Thymus (tissue), 11 donors: ENCODE measurements at regions not wholly inside any gene's neighbourhood (a gene's known extent, or its start where the extent isn't known, plus 50 kb on each side); places are given as distances from the start of the nearest gene placed in this dataset.

Source experiments
- DNase-seq, 9 donors: peaks; one replicate each; pipeline ENCODE4 v3.0.0-alpha.2; 2013; ENCODE audit warnings: low spot score in 9 of 9, low read depth in 6 of 9, missing footprints in 1 of 9
- H3K27ac ChIP-seq, 2 donors: one replicate each; pipeline ENCODE4 v1.5.1; 2013; ENCODE audit warnings: control low read depth in 1 of 2, low read depth in 1 of 2, low read length in 1 of 2, mild to moderate bottlenecking in 1 of 2, moderate library complexity in 1 of 2
- H3K27me3 ChIP-seq, 2 donors: one replicate each; pipeline ENCODE4 v1.5.1; 2013; ENCODE audit warnings: low read length in 1 of 2; ENCODE audit not compliant: control insufficient read depth in 2 of 2, insufficient read depth in 1 of 2
- H3K36me3 ChIP-seq, 2 donors: one replicate each; pipeline ENCODE4 v1.5.1; 2013; ENCODE audit warnings: low read length in 1 of 2, mild to moderate bottlenecking in 1 of 2, moderate library complexity in 1 of 2; ENCODE audit not compliant: control insufficient read depth in 2 of 2, insufficient read depth in 2 of 2
- H3K4me1 ChIP-seq, 2 donors: one replicate each; pipeline ENCODE4 v1.5.1; 2013; ENCODE audit warnings: low read length in 2 of 2; ENCODE audit not compliant: control insufficient read depth in 2 of 2, insufficient read depth in 2 of 2
- H3K4me3 ChIP-seq, 2 donors: one replicate each; pipeline ENCODE4 v1.5.1; 2013; ENCODE audit warnings: low read length in 2 of 2, control low read depth in 1 of 2, mild to moderate bottlenecking in 1 of 2
- H3K9me3 ChIP-seq, 2 donors: one replicate each; pipeline ENCODE4 v1.5.1; 2013; ENCODE audit warnings: low read length in 1 of 2, mild to moderate bottlenecking in 1 of 2; ENCODE audit not compliant: control insufficient read depth in 2 of 2, insufficient read depth in 1 of 2
- WGBS: extraction: QIAGEN DNeasy Blood & Tissue Kit; methylation state at CpG from one replicate; pipeline ENCODE4 v1.1.7; 2013; 5-methylcytosine and 5-hydroxymethylcytosine counted together
- donor health status: healthy.

GRCh38 chr4:124330045-124330444 lies 382.5 kb downstream of the ANKRD50 start:
- H3K4me3 ChIP-seq = no peak overlapping the region
- no peaks in the 10 kb centered on the region for H3K27me3 ChIP-seq
- 86% methylated on average over 3 of the region's 3 CpGs for WGBS
- no peaks in the 10 kb centered on the region for H3K4me1 ChIP-seq
- H3K9me3 ChIP-seq = no peaks in the 10 kb centered on the region
- DNase-seq = no peak
- no peaks in the 10 kb centered on the region for H3K36me3 ChIP-seq
- no peak overlapping the region for H3K27ac ChIP-seq

GRCh38 chr4:124331781-124332180 lies 380.8 kb downstream of the ANKRD50 start:
- Histone ChIP-seq H3K4me3 (no peak overlapping the region), H3K4me1 (no peaks in the 10 kb centered on the region), H3K36me3 (no peaks in the 10 kb centered on the region), H3K27ac (no peak overlapping the region), H3K9me3 (no peaks in the 10 kb centered on the region), H3K27me3 (no peaks in the 10 kb centered on the region)
- DNase-seq = no peak
- 100% methylated on average over 1 of the region's 1 CpG for WGBS

- Histone ChIP-seq H3K9me3 (no peaks in the 10 kb centered on the region), H3K27ac (no peak overlapping the region), H3K36me3 (no peaks in the 10 kb centered on the region), H3K4me1 (no peaks in the 10 kb centered on the region), H3K27me3 (no peaks in the 10 kb centered on the region), H3K4me3 (no peak overlapping the region)
- 67% methylated on average over 4 of the region's 4 CpGs for WGBS
- DNase-seq = no peak
Observed at GRCh38 chr4:124333466-124333865, 379.1 kb downstream of the ANKRD50 start.

- Histone ChIP-seq H3K27me3 (no peaks in the 10 kb centered on the region), H3K4me1 (no peaks in the 10 kb centered on the region), H3K4me3 (no peak overlapping the region), H3K27ac (no peak overlapping the region), H3K9me3 (no peaks in the 10 kb centered on the region), H3K36me3 (no peaks in the 10 kb centered on the region)
- DNase-seq = peak in 3 of 9 donors; percentile 14 to 47 (median 19)
- 7% methylated on average over 3 of the region's 3 CpGs for WGBS
Observed at GRCh38 chr4:124334119-124334518, 378.4 kb downstream of the ANKRD50 start.

- H3K36me3 ChIP-seq = no peaks in the 10 kb centered on the region
- H3K27ac ChIP-seq = no peak overlapping the region
- no peaks in the 10 kb centered on the region for H3K4me1 ChIP-seq
- 77% methylated on average over 3 of the region's 3 CpGs for WGBS
- no peaks in the 10 kb centered on the region for H3K9me3 ChIP-seq
- H3K27me3 ChIP-seq = no peaks in the 10 kb centered on the region
- no peak for DNase-seq
- no peak overlapping the region for H3K4me3 ChIP-seq
Observed at GRCh38 chr4:124337874-124338273, 374.7 kb downstream of the ANKRD50 start.

DNA sequence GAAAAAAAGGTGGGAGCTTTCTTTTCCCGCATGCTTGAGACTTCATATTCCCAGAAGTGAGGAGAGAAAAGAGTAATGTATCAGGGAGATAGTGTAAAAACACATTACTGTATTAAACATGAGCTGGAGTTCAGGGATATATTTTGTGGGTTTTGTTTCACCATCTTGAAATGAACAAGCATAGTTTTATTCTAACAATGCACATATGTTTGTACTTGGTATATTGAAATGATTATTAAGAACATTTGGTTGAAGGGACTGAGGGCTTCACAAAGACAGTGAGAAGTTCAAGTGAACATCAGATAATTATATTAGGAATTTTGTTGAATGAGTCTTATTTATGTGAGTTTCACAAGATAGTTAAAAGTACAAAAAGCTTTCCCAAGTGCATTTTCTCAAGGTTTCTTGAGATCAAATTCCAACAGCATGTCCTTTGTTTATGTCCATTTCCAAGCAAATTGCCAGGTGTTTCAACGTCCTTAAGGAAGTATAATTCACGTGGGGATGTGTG lies 368.8 kb downstream of the ANKRD50 start:
- H3K27ac ChIP-seq = no peak overlapping the region
- H3K9me3 ChIP-seq = no peaks in the 10 kb centered on the region
- no peaks in the 10 kb centered on the region for H3K36me3 ChIP-seq
- DNase-seq = no peak
- H3K4me1 ChIP-seq = no peaks in the 10 kb centered on the region
- H3K27me3 ChIP-seq = no peaks in the 10 kb centered on the region
- WGBS = 90% methylated on average over 3 of the region's 3 CpGs
- no peak overlapping the region for H3K4me3 ChIP-seq

DNA sequence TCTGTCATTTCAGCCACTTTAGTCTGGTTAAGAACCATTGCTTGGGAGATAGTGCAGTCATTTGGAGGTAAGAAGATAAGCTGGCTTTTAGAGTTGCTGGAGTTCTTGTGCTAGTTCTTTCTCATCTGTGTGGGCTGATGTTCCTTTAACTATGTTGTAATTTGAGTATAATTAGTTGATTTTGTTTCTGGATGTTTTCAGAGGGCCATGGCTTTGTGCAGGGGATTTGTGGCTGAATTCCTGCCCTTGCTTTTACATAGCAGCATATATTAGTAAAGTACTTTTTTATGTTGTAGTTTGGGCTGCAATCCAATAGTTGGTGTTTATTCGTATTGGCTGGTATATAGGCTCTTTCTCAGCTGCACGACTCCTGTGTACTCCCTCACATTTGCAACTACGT lies 339.6 kb downstream of the ANKRD50 start:
- no peaks in the 10 kb centered on the region for H3K27me3 ChIP-seq
- no peaks in the 10 kb centered on the region for H3K36me3 ChIP-seq
- WGBS = 97% methylated on average over 3 of the region's 3 CpGs
- DNase-seq = no peak
- H3K4me3 ChIP-seq = no peak overlapping the region
- no peak overlapping the region for H3K27ac ChIP-seq
- H3K4me1 ChIP-seq = no peaks in the 10 kb centered on the region
- peaks cover 0 to 3% of the 10 kb centered on the region in 2 donors for H3K9me3 ChIP-seq

- Histone ChIP-seq H3K4me3 (no peak overlapping the region), H3K4me1 (no peaks in the 10 kb centered on the region), H3K27ac (no peak overlapping the region), H3K9me3 (no peaks in the 10 kb centered on the region), H3K36me3 (no peaks in the 10 kb centered on the region), H3K27me3 (no peaks in the 10 kb centered on the region)
- no peak for DNase-seq
- 95% methylated on average over 4 of the region's 4 CpGs for WGBS
Observed at GRCh38 chr4:124386163-124386562, 326.4 kb downstream of the ANKRD50 start.

DNA sequence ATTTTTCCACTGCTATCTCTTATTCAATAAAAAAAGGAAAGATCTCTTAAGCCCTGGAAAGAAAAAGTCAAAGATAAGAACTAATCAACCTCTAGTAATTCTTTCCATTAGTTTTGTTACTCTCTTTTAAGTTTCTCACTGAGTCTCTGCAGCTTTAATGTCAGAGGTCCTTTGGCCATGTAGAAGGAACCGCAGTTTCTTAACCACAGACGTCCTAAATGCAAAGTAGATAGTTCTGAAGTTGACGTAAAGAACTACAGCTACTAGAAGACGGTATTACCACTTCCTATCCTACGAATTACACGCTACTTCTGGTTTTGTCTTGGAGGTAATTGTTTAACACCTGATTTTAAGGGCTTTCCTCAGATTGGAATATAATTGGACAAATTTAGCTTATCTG lies 325.9 kb downstream of the ANKRD50 start:
- Histone ChIP-seq H3K4me3 (no peak overlapping the region), H3K4me1 (no peaks in the 10 kb centered on the region), H3K27me3 (no peaks in the 10 kb centered on the region), H3K27ac (no peak overlapping the region), H3K36me3 (no peaks in the 10 kb centered on the region), H3K9me3 (no peaks in the 10 kb centered on the region)
- no peak for DNase-seq
- 53% methylated on average over 6 of the region's 6 CpGs for WGBS

DNA sequence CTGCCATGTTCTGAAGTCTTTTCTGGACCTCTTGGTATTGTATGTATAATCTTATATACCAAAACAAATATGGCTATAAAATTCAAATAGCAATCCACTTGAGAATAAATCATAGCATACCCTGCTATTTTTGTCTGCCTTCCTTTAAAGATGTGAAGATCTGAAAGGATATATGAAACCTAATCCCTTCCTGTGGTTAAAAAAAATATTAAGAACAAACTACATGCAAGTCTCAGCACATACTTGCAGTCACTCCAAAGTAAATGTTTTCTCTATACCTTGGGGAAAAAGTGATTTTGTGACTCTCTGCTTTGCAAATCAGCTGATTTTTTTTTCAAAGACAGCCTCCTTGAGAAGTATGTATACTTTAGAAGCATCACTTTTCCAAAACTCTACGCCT lies 322.9 kb downstream of the ANKRD50 start:
- Histone ChIP-seq H3K27ac (no peak overlapping the region), H3K9me3 (no peaks in the 10 kb centered on the region), H3K27me3 (no peaks in the 10 kb centered on the region), H3K4me1 (no peaks in the 10 kb centered on the region), H3K36me3 (no peaks in the 10 kb centered on the region), H3K4me3 (no peak overlapping the region)
- no peak for DNase-seq
- 82% methylated on average over 1 of the region's 1 CpG for WGBS
